BJ (cell line): ENCODE measurements at regions not wholly inside any gene's neighbourhood (a gene's known extent, or its start where the extent isn't known, plus 50 kb on each side); places are given as distances from the start of the nearest gene placed in this dataset.

Experiments
- CTCF ChIA-PET: fragments of 350-600 bp; formaldehyde crosslinking; extraction: SDS; loops from one replicate; lab custom pipeline; 2021; ENCODE audit warnings: antibody characterized with exemption, inconsistent platforms; lab: Yijun Ruan, JAX
- POLR2A ChIA-PET: fragments of 300-600 bp; sonication (Branson Sonifier 250); formaldehyde crosslinking; extraction: SDS; loops from one replicate; lab custom pipeline; 2021; ENCODE audit warnings: antibody characterized with exemption; lab: Charles Lee
- DNase-seq: peaks from one replicate; pipeline ENCODE4 v3.0.0-alpha.2; 2011; ENCODE audit warnings: low read depth
- H3K27me3 ChIP-seq: 2 replicates; pipeline ENCODE4 v1.6.0; 2011; ENCODE audit warnings: low read length; ENCODE audit not compliant: control insufficient read depth, insufficient read depth
- H3K36me3 ChIP-seq: 2 replicates; pipeline ENCODE4 v1.5.1; 2011; ENCODE audit warnings: low read length; ENCODE audit not compliant: control insufficient read depth, insufficient read depth
- H3K4me3 ChIP-seq: 2 replicates; pipeline ENCODE4 v1.5.1; 2011; ENCODE audit warnings: low read depth, mild to moderate bottlenecking, control low read depth, low read length
- TF ChIP-seq, protein P1 (sequence below): IDR thresholded peaks from 2 replicates; pipeline ENCODE4 v1.5.1; 2011; ENCODE audit warnings: low read depth, mild to moderate bottlenecking, control low read depth, inconsistent platforms, low read length, moderate library complexity; ENCODE audit not compliant: insufficient read depth

DNA sequence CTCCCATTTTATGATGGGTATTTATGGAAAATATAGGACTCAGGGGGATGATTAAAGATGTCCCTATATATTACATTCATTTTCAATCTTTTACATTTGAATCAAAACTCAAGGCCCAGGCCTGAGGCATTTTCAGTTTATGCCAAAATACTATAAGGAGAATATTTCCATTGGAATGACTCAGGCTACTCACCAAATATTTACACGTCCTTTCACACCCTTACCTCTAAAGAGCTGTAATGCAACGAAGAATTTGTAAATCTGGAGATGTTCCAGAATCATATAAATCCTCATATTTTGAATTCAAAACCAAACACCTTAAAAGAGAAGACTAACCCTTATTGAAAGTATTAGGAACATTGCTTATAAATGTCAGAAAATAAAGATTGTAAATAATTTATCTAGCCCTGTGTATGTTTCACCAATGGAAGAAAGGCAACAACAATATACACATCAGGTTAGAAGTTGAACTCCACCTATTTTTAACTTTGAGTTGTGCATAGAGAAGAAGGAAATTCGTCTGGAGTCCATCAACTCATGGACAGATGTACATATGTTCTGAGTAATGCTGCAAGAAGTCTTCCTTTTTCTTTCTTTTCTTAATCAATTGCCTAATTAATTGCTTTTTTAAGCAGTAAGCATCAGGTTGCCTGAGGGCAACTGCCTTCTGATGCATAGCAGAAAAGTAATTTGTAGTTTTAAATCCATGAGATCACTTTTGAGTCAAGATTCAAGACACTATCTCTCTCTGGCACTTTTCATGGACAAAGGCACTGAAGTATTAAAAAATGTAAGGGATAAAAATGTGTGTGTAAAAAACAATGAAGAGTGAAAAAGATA is 579.3 kb upstream of the RGMB start:
- TF ChIP-seq, protein P1, sequence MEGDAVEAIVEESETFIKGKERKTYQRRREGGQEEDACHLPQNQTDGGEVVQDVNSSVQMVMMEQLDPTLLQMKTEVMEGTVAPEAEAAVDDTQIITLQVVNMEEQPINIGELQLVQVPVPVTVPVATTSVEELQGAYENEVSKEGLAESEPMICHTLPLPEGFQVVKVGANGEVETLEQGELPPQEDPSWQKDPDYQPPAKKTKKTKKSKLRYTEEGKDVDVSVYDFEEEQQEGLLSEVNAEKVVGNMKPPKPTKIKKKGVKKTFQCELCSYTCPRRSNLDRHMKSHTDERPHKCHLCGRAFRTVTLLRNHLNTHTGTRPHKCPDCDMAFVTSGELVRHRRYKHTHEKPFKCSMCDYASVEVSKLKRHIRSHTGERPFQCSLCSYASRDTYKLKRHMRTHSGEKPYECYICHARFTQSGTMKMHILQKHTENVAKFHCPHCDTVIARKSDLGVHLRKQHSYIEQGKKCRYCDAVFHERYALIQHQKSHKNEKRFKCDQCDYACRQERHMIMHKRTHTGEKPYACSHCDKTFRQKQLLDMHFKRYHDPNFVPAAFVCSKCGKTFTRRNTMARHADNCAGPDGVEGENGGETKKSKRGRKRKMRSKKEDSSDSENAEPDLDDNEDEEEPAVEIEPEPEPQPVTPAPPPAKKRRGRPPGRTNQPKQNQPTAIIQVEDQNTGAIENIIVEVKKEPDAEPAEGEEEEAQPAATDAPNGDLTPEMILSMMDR: no peak
- POLR2A ChIA-PET: no interaction called here
- no peak overlapping the region for H3K4me3 ChIP-seq
- CTCF ChIA-PET: interaction anchor here (0.6 to 1.3 kb wide), 2 partner anchors 10 to 12 kb away, joined by 3 to 4 read pairs; no protein-coding TSS in a partner anchor
- no peaks in the 10 kb centered on the region for H3K36me3 ChIP-seq
- DNase-seq: no peak
- no peaks in the 10 kb centered on the region for H3K27me3 ChIP-seq

DNA sequence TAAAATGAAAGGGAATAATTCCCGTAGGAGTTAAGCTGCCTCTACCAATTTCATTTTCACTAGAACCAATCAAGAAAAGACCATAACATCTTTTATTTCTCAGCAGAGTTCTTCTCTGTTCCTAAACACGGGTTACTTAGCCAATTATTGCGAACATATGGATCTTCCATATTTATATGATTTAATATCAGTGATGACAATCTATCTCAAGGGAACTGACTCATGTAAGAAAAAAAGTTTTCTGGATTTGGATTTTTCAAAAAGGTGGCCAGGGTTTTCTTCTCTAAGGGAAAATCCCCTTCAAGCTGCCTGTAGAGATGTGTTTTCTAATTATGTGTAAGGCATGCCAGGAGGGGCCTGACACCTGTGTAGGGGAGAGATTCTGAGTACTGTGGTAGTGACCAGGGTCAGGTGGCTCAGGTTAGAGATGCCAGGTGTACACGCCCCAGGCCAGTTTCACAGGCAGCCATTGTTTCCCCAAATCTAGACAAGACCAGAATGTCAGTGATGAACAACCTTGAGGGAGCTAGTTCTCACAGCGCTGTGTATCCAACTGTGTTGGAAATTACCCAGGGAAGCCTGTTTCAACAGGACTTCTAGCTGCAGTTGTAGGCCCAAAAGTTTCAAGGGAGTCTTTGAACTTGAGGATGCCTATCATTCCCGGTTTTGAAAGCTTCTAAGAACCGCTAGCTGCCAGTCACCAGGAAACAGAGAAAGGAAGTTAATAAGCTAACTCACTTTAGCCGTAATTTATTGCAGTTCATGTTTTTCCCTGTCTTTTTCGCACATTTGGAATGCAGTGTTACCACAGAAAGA is 572.5 kb upstream of the RGMB start:
- no peak for DNase-seq
- Histone ChIP-seq H3K4me3 (no peak overlapping the region), H3K36me3 (no peaks in the 10 kb centered on the region), H3K27me3 (no peaks in the 10 kb centered on the region)
- TF ChIP-seq, protein P1: no peak
- ChIA-PET CTCF (interaction anchor here (2.1 kb wide), 1 partner anchor 18 kb away, joined by 4 read pairs; no protein-coding TSS in a partner anchor), POLR2A (interaction anchor here (0.7 kb wide), 1 partner anchor 95 kb away, joined by 3 read pairs; no protein-coding TSS in a partner anchor)

DNA sequence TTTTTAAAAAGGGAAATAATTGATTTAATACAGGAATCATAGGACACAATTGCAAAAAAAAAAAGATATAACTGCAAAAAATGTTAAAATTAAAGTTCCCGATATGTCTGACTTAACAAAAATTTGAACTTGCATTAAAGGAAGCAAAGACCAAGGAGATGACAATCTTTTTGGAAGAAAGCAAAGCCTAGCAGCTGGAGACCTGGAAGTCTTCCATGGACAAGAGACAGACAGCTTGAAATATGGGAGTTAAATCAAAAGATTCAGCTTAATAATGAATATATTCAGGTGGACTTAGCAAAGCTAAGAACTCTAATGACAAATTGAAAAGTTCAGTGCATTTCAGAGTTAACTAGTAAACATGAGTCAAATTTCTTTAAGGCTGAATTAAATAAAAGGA is 568.7 kb upstream of the RGMB start:
- Histone ChIP-seq H3K4me3 (no peak overlapping the region), H3K27me3 (no peaks in the 10 kb centered on the region), H3K36me3 (no peaks in the 10 kb centered on the region)
- CTCF ChIA-PET: interaction anchor here (0.7 to 1.1 kb wide), 2 partner anchors 11 to 14 kb away, joined by 3 to 4 read pairs; no protein-coding TSS in a partner anchor
- POLR2A ChIA-PET: no interaction called here
- no peak for DNase-seq
- TF ChIP-seq, protein P1: no peak

DNA sequence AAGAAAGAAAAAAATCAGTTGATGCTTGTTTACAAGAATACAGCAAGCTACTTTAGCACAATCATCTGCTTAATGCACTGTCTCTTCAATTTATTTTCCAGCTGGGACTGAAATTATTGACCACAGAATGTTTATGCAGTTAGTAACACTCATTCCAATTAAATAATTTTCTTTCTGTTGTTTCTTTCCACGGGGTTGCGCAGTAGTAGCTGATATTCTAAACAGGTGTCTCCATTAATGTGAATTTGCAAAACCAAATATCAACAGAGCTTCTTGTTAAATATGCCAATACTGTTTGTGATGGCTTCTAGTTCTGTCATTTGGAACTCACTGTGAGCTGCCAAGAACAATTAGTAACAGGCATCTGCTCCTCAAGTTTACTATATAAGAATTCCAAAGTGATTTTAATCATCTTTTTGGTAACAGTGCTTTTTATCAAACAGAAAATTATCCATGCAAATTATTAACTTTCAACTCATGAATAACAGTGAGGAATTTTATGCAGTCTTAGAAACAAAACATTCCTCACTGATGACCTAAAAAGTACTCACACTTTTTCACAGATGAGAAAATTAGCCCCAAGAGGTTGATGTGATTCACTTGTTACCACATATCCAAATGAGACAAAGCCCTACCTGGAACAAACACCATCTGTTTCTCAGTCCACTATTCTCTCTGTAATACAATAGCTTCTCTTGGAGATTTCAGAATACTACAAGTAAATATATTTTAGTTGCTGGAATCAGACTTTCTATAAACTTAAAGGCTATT is 567.6 kb upstream of the RGMB start:
- CTCF ChIA-PET: interaction anchor here (0.8 to 1.4 kb wide), 2 partner anchors 9 to 12 kb away, joined by 3 to 6 read pairs; no protein-coding TSS in a partner anchor
- TF ChIP-seq, protein P1: no peak
- Histone ChIP-seq H3K27me3 (no peaks in the 10 kb centered on the region), H3K4me3 (no peak overlapping the region), H3K36me3 (no peaks in the 10 kb centered on the region)
- no peak for DNase-seq
- POLR2A ChIA-PET: interaction anchor here (0.6 kb wide), 1 partner anchor 99 kb away, joined by 3 read pairs; no protein-coding TSS in a partner anchor
